HG02678 (cell line): ENCODE measurements at regions not wholly inside any gene's neighbourhood (a gene's known extent, or its start where the extent isn't known, plus 50 kb on each side); places are given as distances from the start of the nearest gene placed in this dataset.
A peak's percentile ranks its signal among the peaks of the same experiment; 100 is the strongest.

Experiments
- ATAC-seq: cut with Tn5 transposase; IDR thresholded peaks from one replicate; pipeline ENCODE4 v1.9.1; 2021; ENCODE audit warnings: mild to moderate bottlenecking, moderate library complexity; ENCODE audit not compliant: unreplicated experiment

DNA sequence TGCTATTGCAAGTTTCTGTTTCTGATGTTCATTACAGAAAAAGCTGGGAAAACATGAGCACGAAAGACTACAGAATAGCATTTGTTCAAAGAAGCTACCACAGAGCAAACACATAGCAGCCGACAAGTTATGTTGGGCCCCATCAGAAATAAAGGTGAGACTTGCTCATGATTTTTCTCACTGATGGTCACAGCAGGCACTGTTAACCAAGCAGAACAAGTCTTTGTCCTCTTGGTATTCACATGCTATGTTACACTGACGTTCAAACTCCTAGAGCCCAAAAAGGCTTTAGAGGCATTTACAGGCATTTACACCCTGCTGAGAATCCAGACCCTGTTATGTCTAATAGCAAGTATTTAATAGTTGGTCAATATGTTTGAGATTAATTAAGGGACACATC lies 235.0 kb upstream of the HNMT start:
- ATAC-seq: no peak

DNA sequence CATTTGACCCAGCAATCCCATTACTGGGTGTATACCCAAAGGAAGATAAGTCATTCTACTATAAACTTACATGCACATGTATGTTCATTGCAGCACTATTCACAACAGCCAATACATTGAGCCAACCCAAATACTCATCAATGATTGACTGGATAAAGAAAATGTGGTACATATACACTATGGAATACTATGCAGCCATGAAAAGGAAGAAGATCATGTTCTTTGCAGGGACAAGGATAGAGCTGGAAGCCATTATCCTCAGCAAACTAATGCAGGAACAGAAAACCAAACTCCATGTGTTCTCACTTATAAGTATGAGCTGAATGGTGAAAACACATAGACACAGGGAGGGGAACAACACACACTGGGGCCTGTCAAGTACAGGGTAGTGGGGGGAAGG lies 226.7 kb upstream of the HNMT start:
- ATAC-seq: no peak

DNA sequence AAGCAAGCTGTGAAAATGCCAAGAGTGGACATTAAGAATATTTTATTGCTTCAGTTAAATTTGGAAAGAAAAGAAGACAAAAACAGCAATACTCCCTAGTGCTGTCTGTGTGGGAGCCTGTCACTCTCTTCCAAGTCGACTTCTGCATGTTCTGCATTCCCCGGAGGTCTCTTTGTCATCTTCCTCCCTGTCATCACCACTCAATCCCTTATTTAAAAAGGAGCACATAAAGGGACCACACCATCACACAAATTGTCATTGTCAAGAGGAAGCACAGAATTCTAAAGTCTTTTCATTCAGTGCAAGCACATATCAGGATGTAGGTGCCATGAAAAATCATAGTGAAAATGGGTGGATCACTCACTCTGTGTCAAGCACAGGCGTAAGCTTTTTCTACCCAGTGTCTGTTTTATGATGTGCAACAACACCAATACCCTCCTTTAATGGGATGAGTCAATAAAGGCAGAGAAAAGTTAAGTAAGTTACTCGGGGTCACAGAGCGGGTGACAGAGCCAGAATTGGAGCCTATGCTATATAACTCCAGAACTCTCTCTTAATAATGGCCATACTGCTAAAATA lies 222.4 kb upstream of the HNMT start:
- no peak for ATAC-seq

DNA sequence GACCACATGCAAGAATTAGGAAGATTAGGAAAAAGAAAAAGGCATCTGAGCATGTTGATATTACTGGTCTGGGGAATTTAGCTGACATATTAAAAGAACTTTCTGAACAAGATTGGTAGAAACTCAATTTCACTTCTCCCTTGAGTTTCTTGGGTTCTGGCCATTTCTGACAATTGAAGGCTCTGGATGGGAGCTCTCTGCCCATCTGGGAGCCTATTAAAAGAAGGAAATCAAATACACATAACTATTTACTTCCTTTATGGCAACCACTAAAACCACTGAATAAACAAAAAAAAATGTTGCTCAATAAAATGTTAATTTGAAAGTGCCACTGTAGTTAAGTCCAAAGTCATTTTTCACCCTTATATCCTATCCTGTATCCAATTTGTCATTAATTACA lies 216.8 kb upstream of the HNMT start:
- no peak for ATAC-seq

DNA sequence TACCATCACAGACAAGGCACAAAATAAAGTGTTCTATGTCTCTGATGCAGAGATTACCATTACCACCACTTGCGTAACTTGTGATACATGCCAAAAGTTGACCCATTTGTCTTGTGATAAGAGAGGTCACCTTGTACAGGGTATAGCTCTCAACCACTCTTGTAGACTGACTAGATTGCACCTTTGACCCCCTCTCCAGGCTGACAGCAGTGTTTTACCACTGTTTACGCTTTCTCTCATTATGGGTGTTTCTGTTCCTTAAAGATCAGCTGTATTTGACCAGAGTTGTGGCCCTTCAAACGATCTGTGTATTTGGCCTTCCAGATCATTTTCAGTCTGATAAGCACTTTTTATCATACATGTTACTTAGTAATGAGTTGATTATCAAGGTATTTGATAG lies 215.7 kb upstream of the HNMT start:
- ATAC-seq: no peak

DNA sequence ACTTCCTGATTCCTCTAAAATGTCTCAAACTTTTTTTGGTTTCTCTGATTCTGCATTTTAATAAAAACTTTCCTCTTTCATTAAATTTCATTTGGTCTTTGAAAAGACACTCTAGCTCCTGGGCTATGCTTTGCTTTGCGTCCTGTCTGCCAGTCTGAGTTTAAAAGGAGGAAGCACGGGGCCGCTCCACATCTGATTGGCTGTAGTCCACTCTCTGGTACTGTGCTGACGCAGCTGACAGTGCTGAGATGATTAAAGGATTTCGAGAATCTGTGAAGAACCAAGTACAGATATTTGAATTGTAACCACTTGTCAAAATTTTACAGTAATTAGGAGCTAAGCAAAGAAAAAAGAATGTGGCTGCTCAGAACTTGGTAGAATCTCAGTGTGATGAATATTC lies 199.6 kb upstream of the HNMT start:
- no peak for ATAC-seq

DNA sequence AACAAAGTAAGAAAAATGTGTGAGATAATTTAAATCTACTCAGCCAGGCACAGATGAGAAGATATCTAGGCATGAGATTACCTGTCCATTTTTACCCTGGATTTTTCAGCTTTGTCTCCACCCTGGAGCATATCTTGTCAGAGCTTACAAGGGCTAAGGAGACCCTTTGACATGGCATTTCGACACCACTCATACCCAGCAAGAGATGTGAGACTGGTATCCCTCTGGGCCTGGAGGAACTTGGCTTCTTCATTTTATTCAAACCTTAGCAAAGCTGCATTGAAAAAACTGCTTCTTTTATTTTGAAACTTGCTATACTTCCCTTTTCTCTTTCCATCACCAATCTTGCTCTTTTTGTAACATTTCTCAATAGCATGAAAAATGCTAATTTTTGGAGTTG lies 194.9 kb upstream of the HNMT start:
- ATAC-seq: no peak

DNA sequence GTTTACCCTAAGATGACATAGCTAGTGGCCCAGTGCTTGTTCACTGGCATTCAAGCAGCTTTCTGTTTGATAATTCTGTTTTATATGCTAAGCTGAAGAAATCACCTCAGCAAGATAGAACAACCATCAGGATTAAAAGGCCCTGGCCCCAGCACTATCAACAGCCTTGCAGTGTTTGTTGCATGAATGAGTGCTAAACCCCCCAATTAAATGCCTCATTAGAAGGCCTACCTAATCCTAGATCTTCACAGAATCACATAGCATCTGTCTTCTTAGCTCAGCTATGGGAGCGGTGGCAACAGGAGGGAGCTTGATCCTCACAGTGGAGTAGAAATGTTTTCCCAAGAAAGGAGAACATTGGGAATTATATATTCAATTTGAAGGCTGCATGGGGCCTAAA lies 194.1 kb upstream of the HNMT start:
- ATAC-seq: no peak

DNA sequence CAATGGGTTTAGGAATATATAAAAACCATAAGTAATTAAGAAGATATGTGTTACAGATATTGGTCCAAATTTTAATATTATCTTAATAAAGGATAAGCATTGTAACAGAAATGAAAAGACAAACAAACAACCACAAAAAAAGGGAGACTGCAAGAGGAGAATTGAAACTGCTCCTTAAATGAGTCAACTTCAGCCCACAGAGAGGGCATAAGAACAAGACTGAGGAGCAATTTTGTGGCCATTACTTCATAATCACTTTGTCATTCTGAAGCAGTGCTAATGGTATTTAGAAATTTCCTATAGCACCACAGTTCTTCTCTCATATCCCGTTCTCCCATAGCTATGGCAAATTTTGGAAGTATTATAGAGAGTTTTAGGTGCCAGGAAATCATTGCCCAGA lies 193.2 kb upstream of the HNMT start:
- ATAC-seq: peak; percentile 49

DNA sequence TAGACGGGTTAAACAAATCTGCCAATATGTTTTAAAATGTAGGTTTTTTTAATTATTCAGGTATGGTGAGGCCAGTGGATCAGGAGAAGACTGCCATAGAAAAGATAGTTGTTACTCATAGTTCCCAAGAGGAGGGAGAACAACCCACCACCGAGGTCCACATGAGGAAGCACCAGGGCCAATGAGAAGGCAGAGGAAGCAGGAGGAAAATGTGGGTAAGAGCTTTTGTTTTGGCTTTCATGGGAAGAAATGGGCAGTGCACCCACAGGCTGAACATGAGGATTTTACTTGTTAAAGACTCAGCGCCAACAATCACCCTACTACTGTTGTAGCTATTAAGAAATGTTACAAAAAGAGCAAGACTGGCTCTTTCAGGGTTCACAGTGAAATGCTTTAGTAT lies 191.8 kb upstream of the HNMT start:
- ATAC-seq: no peak

DNA sequence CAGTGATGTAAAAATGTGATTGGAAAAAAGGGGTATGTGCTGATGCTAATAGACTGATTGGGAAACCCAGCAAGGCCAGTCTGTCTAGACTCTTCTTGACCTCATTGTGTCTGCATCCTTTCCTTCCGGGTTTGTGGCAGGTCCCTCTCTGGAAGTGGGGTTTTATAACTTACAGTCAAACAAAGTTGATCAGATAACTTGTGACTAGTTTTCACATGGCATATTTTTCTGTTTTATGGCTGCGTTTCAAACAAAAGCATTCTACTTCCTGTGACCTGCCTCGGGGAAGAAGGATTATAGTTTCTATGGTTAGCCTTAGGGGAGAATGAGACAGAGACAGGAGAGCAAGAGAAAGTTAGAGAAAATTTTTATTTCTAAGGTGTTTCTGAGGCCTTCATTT lies 188.7 kb upstream of the HNMT start:
- no peak for ATAC-seq

DNA sequence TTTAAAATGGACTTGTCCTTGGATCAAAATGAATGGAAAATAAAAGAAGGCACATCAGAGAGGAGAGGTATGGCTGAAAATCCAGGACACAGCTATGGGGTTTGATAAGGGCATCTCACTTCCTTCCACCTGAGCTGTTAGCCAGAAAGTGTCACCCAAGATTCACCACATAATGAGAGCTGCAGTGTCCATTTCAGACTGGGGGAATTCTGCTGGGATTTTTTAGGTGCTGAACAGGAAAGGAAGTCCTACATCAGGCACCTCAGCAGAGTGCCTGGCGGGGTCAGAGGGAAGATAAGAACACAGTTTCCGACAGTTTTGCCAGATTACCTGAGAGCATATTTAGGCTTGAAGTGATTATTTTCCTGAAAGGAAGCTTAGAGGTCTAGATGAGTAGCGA lies 187.6 kb upstream of the HNMT start:
- ATAC-seq: peak; percentile 64

DNA sequence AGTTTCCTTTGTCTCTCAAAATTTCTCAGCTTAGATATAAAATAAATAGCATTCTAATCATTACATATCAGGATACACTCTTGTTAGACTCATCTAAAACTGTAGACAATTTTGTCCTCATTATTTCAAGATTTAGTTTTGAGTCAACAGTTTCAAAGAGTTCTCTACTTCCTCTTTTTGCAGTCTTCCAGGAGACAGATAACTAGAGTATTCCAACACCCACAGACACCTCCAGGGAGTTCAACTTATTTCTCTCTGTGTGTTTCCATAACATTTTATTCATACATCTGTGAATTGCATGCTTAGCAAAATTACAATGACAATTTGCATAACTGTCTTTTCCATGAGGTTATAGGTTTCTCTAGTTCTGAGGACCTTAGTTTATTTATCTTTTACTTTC lies 166.6 kb upstream of the HNMT start:
- ATAC-seq: peak; percentile 66

DNA sequence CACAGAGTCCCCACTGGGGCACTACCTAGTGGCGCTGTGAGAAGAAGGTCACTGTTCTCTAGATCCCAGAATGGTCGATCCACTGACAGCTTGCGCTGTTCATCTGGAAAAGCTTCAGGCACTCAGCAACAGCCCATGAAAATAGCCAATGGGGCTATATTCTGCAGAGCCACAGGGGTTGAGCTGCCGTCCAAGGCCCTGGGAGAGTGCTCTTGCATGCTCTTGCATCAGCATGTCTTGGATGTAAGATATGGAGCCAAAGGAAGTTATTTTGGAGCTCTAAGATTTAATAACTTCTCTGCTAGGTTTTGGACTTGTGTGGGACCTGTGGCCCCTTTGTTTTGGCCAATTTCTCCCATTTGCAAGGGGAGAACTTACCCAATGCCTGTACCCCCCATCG lies 164.7 kb upstream of the HNMT start:
- no peak for ATAC-seq

DNA sequence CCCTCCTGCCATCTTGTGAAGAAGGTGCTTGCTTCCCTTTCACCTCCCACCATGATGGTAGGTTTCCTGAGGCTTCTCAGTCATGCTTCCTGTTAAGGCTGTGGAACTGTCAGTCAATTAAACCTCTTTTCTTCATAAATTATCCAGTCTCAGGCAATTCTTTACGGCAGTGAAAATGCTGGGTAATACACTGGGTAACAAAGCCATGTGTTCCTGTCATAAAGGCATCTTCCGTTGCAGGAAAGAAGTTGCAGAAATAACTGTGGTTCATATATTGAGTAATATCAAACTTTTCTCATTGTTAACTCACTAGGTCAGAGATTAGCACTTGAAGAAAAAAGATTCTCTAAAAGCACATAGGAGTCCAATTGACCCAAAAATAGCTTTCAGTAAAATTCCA lies 163.9 kb upstream of the HNMT start:
- ATAC-seq: no peak

DNA sequence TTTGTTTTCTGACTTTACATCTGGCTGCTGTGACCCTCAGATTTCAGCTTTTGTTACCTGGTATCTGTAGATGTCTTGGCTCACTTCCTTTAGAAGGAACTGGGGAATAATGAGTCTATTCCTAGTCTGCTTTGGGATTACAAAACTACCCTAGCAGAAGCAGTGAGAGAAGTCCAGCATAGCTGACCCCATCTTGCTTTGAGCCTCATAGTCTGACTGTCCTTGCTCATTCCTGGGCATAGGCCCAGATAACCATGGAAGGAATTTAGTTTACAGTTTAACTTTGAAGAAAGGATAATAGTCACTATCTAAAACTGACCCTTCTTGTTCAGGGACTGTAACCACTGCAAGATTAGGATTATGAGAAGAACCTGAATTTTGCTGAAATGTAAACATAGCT lies 163.0 kb upstream of the HNMT start:
- no peak for ATAC-seq

DNA sequence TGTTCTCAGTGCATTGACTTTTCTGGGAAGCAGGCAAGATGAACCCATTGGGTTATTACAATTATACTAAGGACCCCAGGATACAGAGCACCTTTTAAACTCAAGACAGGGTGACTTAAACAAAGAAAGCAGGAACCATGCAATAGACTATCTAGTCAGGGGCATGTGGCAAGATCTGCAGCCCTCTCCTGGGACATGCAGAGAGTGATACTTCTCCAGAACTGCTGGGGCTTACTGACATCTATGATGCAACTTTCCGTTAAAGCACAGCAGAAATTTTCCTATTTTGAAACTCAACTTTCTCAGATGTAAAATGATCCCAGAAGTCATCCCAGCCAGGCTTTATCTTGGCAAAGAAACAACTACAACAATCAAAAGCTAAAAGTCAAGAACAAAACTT lies 162.2 kb upstream of the HNMT start:
- ATAC-seq: no peak

DNA sequence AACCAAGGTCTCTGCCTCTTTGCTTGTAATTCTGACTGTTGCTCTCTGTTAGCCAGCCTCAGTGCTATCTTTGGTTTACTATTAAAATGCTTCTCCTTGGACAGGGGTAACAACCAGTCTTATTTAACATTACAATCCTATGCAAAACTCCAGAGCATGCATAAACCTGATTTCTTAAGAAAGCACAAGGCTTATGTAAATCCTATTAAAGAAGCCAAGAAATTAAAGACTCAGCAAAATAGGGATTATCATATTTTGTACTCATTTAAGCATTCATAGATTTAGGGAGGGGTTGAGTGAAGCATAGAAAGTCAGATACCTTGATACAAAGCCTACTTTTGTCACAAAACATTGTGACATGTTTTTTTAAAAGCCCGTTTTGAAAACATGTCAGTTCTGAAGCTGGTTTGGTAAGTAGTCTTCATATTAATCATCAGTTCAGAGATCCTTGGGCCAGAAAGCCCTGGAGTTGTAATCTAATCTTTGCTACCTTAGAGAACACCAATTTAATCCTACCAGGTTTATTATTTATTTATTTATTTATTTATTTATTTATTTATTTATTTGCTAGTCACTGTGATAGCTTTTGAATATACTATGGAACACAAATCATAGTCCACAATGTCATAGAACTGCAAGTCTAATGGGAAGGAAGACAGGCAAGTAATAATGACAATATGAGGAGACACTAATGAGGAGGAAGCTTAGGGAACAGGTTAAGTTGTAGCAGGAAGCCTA lies 158.0 kb upstream of the HNMT start:
- no peak for ATAC-seq

DNA sequence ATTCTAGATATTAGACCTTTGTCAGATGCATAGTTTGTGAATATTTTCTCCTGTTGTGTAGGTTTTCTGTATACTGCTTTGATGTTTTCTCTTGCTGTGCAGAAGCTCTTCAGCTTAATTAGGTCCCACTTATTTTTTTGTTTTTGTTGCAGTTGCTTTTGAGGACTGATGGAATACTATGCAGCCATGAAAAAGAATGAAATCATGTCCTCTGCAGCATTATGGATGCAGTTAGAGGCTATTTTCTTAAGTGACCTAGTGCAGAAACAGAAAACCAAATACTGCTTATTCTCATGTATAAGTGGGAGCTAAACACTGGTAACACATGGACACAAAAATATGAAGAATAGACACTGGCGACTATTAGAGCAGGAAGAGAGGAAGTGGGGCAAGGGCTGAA lies 155.0 kb upstream of the HNMT start:
- ATAC-seq: no peak

DNA sequence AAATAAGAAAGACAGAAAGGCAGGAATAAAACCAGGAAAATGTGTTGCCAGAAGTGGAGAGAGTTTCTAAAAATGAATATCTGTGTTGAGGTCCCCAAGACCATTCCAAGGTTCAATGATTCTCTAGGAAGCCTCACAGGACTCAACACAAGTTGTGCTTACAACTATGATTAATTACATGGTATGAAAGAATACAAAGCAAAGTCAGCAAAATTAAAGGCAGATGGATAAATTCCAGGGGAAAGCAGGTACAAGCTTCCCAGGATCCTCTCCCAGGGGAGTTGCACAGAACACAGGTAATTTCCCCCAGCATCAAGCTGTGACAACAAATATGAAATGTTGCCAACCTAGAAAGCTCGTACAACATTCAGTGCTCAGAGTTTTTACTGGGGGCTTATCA lies 154.4 kb upstream of the HNMT start:
- no peak for ATAC-seq

DNA sequence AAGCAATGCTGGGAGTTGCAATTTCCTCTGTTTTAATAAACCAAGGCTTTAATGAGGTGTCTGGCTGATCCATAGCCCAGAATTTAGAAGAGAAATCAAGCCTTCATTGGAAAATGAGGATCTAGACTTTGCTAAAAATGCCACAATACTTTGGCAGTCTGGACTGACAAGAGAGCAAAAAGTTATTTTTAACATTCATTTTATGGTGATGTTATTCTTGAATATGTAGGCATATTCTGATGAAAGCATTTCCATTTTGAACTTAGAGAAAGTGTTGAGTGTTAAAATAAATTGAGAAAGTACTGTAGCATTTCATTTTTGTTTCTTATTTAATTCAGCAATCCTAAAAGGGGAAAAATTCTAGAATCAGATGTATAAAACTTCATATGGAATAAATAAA lies 151.8 kb upstream of the HNMT start:
- ATAC-seq: no peak

DNA sequence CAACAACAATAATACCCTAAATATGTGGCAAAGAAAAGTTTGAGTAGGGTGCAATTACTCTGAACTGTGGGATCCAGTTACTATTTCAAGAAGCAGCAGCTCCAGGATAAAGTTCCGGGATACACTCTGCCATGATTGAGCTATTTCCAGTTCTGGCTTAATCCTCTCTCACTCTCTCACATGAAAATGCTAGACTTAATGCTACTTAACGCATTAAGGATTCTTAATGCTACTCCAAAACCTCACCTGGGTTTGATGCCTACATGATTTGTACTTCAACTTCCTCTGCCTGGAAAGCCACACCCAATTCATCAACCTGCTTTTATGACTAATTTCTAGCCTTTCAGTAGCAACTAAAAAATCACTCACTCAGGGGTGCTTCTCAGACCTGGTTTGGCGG lies 151.1 kb upstream of the HNMT start:
- no peak for ATAC-seq

DNA sequence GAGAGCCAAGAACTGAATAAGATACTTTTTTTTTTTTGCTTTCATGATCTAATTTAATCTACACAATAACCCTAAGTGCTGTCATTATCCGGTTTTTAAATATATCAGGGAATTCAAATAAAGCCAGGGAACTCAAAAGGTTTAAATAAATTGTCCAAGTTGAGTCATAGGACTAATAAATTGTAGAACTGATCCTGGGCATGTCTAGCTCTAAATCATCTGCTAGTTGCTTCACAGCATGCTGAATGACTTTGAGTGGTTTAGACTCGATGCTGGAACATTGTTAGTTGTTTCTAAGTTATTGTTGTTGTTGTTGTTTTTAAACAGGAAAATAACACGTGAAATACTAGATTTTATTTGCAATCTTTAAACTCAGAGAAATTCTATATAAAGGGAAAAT lies 147.2 kb upstream of the HNMT start:
- no peak for ATAC-seq
